Suprapubic skin (tissue), 3 donors: ENCODE measurements at regions not wholly inside any gene's neighbourhood (a gene's known extent, or its start where the extent isn't known, plus 50 kb on each side); places are given as distances from the start of the nearest gene placed in this dataset.

Experiments used
- POLR2AphosphoS5 ChIP-seq, 3 donors: sonication (generic); formaldehyde crosslinking; IDR thresholded peaks; one replicate each; pipeline ENCODE4 v1.6.1; 2017; ENCODE audit warnings: antibody characterized with exemption in 3 of 3
- TF ChIP-seq, protein P1 (sequence below), 2 donors: fragments of 200-600 bp in 1 of 2; fragments of 450-650 bp in 1 of 2; sonication (generic) in 1 of 2; IDR thresholded peaks; one replicate each; pipeline ENCODE4 v1.5.1; 2016 to 2019; ENCODE audit warnings: antibody characterized with exemption in 2 of 2, mild to moderate bottlenecking in 1 of 2, moderate library complexity in 1 of 2

- TF ChIP-seq, protein P1, sequence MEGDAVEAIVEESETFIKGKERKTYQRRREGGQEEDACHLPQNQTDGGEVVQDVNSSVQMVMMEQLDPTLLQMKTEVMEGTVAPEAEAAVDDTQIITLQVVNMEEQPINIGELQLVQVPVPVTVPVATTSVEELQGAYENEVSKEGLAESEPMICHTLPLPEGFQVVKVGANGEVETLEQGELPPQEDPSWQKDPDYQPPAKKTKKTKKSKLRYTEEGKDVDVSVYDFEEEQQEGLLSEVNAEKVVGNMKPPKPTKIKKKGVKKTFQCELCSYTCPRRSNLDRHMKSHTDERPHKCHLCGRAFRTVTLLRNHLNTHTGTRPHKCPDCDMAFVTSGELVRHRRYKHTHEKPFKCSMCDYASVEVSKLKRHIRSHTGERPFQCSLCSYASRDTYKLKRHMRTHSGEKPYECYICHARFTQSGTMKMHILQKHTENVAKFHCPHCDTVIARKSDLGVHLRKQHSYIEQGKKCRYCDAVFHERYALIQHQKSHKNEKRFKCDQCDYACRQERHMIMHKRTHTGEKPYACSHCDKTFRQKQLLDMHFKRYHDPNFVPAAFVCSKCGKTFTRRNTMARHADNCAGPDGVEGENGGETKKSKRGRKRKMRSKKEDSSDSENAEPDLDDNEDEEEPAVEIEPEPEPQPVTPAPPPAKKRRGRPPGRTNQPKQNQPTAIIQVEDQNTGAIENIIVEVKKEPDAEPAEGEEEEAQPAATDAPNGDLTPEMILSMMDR (IDR thresholded peaks at IDR 0.05) = no peak
- TF ChIP-seq POLR2AphosphoS5 (IDR thresholded peaks at IDR 0.05) = no peak
These were observed 141.5 kb upstream of the NPVF start for GRCh38 chr7:25369786-25370185.
